NB4 (cell line): ENCODE measurements at regions not wholly inside any gene's neighbourhood (a gene's known extent, or its start where the extent isn't known, plus 50 kb on each side); places are given as distances from the start of the nearest gene placed in this dataset.

ENCODE experiments used
- DNase-seq: peaks from one replicate; pipeline ENCODE4 v3.0.0; 2010; ENCODE audit warnings: low read depth
- H3K4me3 ChIP-seq: one replicate; pipeline ENCODE4 v1.5.1; 2011; ENCODE audit warnings: mild to moderate bottlenecking, low read depth, low read length, moderate library complexity
- CTCF ChIP-seq: IDR thresholded peaks from one replicate; pipeline ENCODE4 v1.5.1; 2012; ENCODE audit warnings: low read depth, low read length
- MYC ChIP-seq: IDR thresholded peaks from 2 replicates; pipeline ENCODE4 v1.6.1; 2011; ENCODE audit warnings: low read depth, low read length
- POLR2A ChIP-seq: IDR thresholded peaks from 2 replicates; pipeline ENCODE4 v1.6.1; 2011; ENCODE audit warnings: mild to moderate bottlenecking; ENCODE audit not compliant: insufficient read length; ENCODE audit errors: extremely low read depth

DNA sequence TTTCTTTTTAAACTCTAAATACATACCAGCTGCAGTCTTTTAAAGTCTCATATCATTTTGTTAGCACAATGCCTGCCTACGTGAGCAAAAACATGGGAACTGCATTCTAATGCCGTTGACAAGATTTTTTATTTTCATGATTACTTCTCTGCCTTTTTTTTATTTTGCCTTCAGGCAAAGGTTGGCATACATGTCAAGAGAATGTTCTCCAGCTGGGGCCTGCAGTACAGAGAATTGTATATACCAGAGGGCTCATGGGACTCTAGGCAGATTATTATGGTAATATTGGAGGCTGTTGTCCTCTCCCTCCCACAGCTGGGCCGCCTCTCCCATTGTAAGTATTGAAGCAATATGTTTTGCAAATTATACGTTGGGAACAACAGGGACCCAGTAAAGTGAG lies 53.9 kb upstream of the OBI1 start:
- no peak for DNase-seq
- TF ChIP-seq CTCF = no peak
- H3K4me3 ChIP-seq = no peak overlapping the region

- no peak for DNase-seq
- TF ChIP-seq POLR2A (no peak), MYC (no peak)
- H3K4me3 ChIP-seq = no peak overlapping the region
Measured at GRCh38 chr13:78709028-78709427, 50.1 kb upstream of the OBI1 start.
